WERI-Rb-1 (cell line): ENCODE measurements at regions not wholly inside any gene's neighbourhood (a gene's known extent, or its start where the extent isn't known, plus 50 kb on each side); places are given as distances from the start of the nearest gene placed in this dataset.

Experiments used
- DNase-seq: peaks from one replicate; pipeline ENCODE4 v3.0.0-alpha.2; 2020
- H3K27ac ChIP-seq: fragments of 250-450 bp; sonication (Bioruptor Pico); 2 replicates; pipeline ENCODE4 v1.5.1; 2020; ENCODE audit warnings: mild to moderate bottlenecking, moderate library complexity
- H3K27me3 ChIP-seq: fragments of 250-450 bp; sonication (Bioruptor Pico); 2 replicates; pipeline ENCODE4 v1.5.1; 2021; ENCODE audit warnings: mild to moderate bottlenecking, low read depth, moderate library complexity; ENCODE audit not compliant: insufficient read depth, severe bottlenecking
- H3K36me3 ChIP-seq: fragments of 250-450 bp; sonication (Bioruptor Pico); 2 replicates; pipeline ENCODE4 v1.5.1; 2020; ENCODE audit warnings: mild to moderate bottlenecking, moderate library complexity
- H3K4me3 ChIP-seq: 2 replicates; pipeline ENCODE4 v1.5.1; 2011; ENCODE audit warnings: low read depth, mild to moderate bottlenecking, control low read depth, low read length
- H3K9me3 ChIP-seq: fragments of 250-450 bp; sonication (Bioruptor Pico); 2 replicates; pipeline ENCODE4 v1.5.1; 2021; ENCODE audit warnings: mild to moderate bottlenecking, moderate library complexity; ENCODE audit not compliant: severe bottlenecking
- CTCF ChIP-seq: IDR thresholded peaks from 2 replicates; pipeline ENCODE4 v1.5.1; 2011; ENCODE audit warnings: low read depth, mild to moderate bottlenecking, control low read depth, inconsistent platforms, low read length

- Histone ChIP-seq H3K27ac (peak overlapping the region; percentile 98), H3K36me3 (no peaks in the 10 kb centered on the region), H3K4me3 (peak overlapping the region; percentile 64), H3K27me3 (peaks cover 51% of the 10 kb centered on the region), H3K9me3 (peaks cover 7% of the 10 kb centered on the region)
- DNase-seq = peak; percentile 53
- no peak for TF ChIP-seq CTCF
Observed at GRCh38 chrX:40158036-40158706, 60.4 kb upstream of the BCOR start.

- Histone ChIP-seq H3K36me3 (no peaks in the 10 kb centered on the region), H3K9me3 (peaks cover 7% of the 10 kb centered on the region), H3K27me3 (peaks cover 55% of the 10 kb centered on the region), H3K27ac (peak overlapping the region; percentile 98), H3K4me3 (peak overlapping the region; percentile 64)
- peak; percentile 17 for DNase-seq
- no peak for TF ChIP-seq CTCF
Observed at GRCh38 chrX:40157228-40158035, 59.7 kb upstream of the BCOR start.

DNA sequence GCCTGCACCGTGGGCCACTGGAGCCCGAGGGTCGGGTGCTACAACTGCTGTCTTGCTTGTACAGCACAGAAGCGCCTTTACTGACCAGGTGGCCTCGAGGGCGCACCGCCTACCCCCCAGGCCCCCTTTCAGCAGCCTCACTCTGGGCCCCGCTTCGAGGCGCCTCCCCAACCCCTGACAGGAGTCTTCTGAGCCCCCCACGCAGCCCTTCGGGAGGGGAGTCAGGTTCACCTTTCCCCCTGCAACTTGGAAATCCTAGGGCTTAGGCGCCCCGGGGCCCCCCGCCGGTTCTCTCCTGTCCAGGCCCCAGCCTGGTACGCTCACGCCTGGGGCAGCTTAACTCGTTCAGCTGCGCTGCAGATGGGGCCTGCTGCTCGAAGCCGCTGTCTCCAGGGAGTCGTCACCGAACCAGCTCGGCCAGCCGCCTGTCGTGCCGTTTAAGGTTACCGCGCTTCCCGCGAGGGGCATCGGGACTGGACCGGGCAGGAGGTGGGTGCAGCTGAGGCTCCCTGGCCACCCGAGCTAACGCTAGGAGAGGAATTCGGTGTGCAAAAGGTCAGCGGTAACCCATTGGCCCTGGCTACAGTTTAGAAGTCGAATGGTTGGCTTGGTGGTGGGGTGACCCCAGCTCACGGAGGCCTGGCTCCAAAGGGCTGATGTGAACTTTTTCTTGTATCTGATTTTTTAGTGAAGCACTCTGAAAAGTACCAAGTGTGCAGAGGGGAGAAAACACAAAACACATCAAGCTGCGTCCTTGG is 58.9 kb upstream of the BCOR start:
- H3K9me3 ChIP-seq = peaks cover 7% of the 10 kb centered on the region
- H3K4me3 ChIP-seq = peak overlapping the region; percentile 64
- TF ChIP-seq CTCF = no peak
- DNase-seq = peak; percentile 65
- H3K27ac ChIP-seq = peak overlapping the region; percentile 98
- peaks cover 56% of the 10 kb centered on the region for H3K27me3 ChIP-seq
- H3K36me3 ChIP-seq = no peaks in the 10 kb centered on the region

- no peaks in the 10 kb centered on the region for H3K36me3 ChIP-seq
- H3K4me3 ChIP-seq = peak overlapping the region; percentile 64
- peak; percentile 70 for DNase-seq
- H3K27ac ChIP-seq = peak overlapping the region; percentile 98
- H3K27me3 ChIP-seq = peaks cover 64% of the 10 kb centered on the region
- no peak for TF ChIP-seq CTCF
- peaks cover 7% of the 10 kb centered on the region for H3K9me3 ChIP-seq
Observed at GRCh38 chrX:40155589-40156469, 58.1 kb upstream of the BCOR start.
